ENCODE measurements at regions not wholly inside any gene's neighbourhood (a gene's known extent, or its start where the extent isn't known, plus 50 kb on each side); places are given as distances from the start of the nearest gene placed in this dataset.
"Not testable (repeated sequence)": the region's sequence is repeated elsewhere in the genome, so short reads cannot be mapped to it uniquely, and the experiment has no call there.

DNA sequence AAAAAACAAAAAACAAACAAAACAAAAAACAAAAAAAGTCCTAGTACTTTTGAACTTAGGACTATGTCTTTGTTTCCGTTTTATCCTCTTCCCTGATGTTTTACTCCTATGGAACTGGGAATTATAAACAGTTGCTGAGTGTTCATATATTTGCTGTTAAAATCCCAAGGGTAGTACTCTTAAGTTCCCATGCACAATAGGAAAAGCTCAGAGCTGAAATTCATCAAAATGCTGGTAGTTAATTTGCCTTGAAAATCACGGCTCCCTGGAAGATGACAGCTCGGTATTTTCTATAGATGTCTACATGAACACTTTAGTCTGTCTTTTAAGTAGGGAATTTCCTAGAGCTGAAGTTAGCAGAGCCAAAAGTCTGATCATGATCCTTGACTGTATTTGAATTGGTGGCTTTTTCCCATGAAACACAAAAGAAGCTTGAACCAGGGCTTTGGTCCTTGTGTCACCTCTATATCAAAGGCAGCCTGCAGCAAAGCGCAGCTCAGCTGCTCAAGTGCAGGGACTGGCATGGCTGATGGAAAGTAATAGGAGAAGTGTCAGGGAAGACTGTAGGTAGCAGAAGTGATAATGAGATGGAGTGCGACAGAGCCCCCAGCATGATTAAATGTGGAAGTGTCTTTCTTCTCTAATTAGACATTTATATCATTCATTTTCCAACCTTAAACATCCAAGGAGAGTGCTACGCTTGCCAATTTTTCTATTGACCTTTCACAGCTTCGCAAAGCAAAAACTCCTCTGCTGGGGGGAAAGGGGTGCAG lies 310.9 kb downstream of the TRIM36 start:
- intact Hi-C loops (cut with DNase I), result no loop called here
- ATAC-seq (ENCODE audit: poor library complexity), result no peak
- DNase-seq, result no peak

- DNase-seq (no peak), ATAC-seq (ENCODE audit: poor library complexity) (no peak)
- intact Hi-C loops (cut with DNase I), result no loop called here
Observed at GRCh38 chr5:114857941-114858551, 311.7 kb downstream of the TRIM36 start.

DNA sequence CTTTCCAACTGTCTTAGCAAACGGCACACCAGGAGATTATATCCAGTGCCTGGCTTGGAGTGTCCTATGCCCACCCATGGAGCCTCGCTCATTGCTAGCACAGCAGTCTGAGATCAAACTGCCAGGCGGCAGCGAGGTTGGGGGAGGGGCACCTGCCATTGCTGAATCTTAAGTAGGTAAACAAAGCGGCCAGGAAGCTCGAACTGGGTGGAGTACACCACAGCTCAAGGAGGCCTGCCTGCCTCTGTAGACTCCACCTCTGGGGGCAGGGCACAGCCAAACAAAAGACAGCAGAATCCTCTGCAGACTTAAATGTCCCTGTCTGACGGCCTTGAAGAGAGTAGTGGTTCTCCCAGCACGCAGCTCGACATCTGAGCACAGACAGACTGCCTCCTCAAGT lies 325.0 kb downstream of the TRIM36 start:
- intact Hi-C loops (cut with DNase I); ATAC-seq (ENCODE audit: poor library complexity); DNase-seq: not testable (repeated sequence)

DNA sequence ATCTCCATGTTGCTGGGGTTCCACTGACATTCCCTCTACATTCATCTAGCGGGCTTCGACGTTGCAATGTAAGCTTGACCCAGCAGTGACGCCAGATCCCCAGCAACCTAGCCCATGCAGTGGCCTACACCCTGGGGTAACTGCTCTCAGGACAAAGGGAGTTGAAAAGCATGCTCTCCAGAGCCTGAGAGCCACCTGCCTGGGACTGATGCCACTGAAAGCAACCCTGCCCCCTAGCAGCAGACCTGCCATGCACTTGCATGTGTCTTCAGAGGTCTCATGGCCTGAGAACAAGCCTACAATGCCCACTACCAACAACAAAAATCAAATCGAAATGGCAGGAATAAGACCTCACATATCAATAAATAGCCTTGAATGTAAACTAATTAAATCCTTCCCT lies 330.3 kb downstream of the TRIM36 start:
- DNase-seq (no peak), ATAC-seq (ENCODE audit: poor library complexity) (no peak)
- intact Hi-C loops (cut with DNase I), result no loop called here

DNA sequence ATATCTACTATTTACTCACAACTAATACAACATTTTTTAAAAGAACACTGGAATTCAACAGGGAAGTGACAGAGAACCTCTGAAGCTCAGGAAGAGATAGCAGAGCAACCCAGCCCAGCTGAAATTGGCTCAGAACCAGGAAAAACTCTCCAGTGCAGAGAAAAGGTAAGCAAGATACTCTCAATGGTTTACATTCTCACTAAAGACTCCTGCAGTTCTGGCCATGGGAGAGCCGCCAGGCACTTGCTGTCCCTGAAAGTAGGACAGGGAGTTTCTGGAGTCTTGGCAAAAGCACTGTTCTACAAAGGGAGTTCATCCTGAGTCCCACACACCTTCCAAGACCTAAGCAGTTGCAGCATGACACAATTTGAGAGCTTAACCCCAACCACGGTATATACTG lies 330.8 kb downstream of the TRIM36 start:
- no peak for ATAC-seq (ENCODE audit: poor library complexity)
- intact Hi-C loops (cut with DNase I), result no loop called here

DNA sequence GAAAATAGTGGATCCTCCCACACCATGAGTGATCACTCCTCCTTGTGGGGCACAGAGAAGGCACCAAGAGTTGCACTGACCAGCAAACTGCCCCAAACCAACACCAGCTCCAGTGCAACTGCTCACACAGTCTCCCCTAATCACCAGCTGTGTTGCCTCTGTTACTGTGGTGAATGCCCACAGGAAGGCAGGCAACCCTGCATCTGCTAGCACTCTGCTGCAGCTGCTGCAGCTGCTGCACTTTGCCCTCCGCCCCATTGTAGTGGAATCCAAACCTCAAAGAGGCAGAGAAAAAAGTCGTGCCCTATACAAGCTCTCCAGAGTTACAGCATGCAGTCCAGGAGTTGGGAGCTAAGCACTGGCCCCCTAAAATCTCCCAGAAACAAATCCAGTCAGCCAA lies 339.6 kb downstream of the TRIM36 start:
- ATAC-seq (ENCODE audit: poor library complexity) (no peak), DNase-seq (no peak)
- intact Hi-C loops (cut with DNase I), result no loop called here

More for the DNA sequence above, 330.8 kb downstream of the TRIM36 start:
- no peak for DNase-seq

DNA sequence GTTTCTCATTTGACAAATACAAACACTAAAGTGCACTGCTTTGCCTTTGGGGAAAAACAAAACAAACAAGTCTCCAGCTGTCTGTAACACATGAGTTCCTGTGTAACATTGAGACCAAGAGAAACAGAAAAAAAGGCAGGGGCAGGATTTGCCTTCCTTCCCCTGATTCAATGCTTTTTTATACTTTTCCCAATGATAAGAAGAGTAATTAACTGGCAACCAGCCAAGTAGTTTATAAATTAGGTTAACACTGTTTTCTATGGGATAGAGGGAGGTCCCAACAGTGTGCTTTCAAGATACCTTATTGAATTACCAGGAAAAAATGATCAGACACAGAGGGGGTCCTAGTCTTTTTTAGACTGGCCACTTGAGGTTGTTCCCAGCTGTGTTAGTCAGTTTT lies 346.8 kb downstream of the TRIM36 start:
- ATAC-seq (ENCODE audit: poor library complexity), result no peak
- intact Hi-C loops (cut with DNase I), result no loop called here

GRCh38 chr5:114822436-114822835 lies 347.3 kb downstream of the TRIM36 start:
- intact Hi-C loops (cut with DNase I), result no loop called here
- ATAC-seq (ENCODE audit: poor library complexity) (no peak), DNase-seq (no peak)

More for the DNA sequence above, 346.8 kb downstream of the TRIM36 start:
- no peak for DNase-seq

GRCh38 chr5:114790403-114790792 lies 379.3 kb downstream of the TRIM36 start:
- no peak for ATAC-seq (ENCODE audit: poor library complexity)

GRCh38 chr5:114789773-114790402 lies 379.8 kb downstream of the TRIM36 start:
- no peak for ATAC-seq (ENCODE audit: poor library complexity)
- DNase-seq, result no peak
- intact Hi-C loops (cut with DNase I), result loop anchor here (10.0 kb wide), 1 partner anchor 1175 kb away; no protein-coding TSS in a partner anchor

More at GRCh38 chr5:114790403-114790792, 379.3 kb downstream of the TRIM36 start:
- no peak for DNase-seq
- intact Hi-C loops (cut with DNase I), result loop anchor here (10.0 kb wide), 1 partner anchor 1176 kb away; no protein-coding TSS in a partner anchor

DNA sequence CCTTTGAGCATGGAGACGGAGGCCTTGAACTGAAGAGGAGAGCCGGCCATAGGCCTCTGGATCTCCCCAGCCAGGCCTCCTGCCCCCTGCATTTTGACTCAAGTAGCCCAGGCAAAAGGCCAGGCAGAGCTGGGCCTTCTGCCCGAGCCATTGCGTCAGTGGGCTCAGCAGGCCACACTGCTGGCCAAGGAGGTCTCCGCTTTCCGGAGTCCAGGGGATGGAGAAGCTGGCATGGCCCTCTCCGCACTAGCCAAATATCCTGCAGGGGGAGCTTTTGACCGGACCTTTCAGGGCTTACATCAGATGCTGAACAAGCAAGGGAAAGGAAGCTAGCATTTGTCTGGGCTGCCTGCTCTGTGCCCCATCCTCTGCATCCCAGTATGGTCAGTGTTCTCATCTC lies 386.8 kb downstream of the TRIM36 start:
- intact Hi-C loops (cut with DNase I), result no loop called here
- ATAC-seq (ENCODE audit: poor library complexity) (peak; percentile 92), DNase-seq (peak; percentile 85)

DNA sequence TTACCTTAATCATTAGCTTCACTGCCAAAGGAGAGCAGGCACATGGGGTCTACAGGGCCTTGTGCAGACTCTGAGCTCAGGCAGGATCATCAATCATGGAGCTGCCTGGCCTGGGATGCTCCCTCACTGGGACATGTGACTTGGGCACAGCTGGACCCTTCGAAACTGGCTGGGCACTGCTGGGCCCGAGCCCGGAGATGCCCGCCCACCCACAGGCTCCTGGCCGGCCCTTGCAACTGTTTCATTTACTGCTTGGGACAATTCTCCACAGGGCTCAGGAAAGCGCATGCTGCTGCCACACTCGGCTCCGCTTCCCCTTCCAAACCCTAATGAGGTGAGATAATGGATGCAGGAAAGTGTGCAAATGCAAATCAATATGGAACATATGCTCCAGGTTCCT lies 387.5 kb downstream of the TRIM36 start:
- intact Hi-C loops (cut with DNase I), result no loop called here
- ATAC-seq (ENCODE audit: poor library complexity), result no peak

DNA sequence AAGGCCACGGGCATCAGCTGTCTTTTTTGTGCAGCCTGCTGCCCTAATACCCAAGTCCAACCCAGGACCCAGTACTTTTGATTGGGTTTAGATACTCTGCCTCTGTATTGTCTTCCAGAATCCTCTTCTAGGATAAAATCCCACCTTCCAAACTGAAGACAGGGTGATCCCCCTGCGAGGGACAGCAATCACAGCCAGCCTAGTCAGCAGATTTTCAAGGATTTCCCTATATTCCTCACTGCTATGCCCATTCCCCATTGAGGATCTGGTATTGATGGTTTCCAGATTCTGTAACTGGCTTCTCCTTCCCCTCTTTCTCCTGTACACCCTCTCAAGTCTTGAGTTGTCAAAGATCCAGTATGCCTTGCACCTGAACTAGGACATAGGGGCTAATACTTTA lies 389.4 kb downstream of the TRIM36 start:
- ATAC-seq (ENCODE audit: poor library complexity) (no peak), DNase-seq (no peak)
- intact Hi-C loops (cut with DNase I), result no loop called here

More for the DNA sequence above, 387.5 kb downstream of the TRIM36 start:
- no peak for DNase-seq

DNA sequence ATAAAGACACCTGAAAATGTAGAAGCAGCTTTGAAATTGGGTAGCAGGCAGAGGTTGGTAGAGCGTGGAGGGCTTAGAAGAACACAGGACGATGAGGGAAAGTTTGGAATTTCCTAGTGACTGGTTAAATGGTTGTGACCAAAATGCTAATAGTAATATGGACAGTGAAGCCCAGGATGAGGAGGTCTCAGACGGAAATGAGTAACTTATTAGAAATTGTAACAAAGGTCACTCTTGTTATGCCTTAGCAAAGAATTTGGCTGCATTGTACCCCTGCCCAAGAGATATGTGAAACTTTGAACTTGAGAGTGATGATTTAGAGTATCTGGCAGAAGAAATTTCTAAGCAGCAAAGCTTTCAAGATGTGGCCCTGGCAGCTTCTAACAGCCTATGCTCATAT lies 382.5 kb downstream of the KCNN2 start:
- DNase-seq (no peak), ATAC-seq (ENCODE audit: poor library complexity) (no peak)
- intact Hi-C loops (cut with DNase I), result no loop called here

- intact Hi-C loops (cut with DNase I), result no loop called here
- DNase-seq (no peak), ATAC-seq (ENCODE audit: poor library complexity) (no peak)
Observed at GRCh38 chr5:114734238-114734637, 372.4 kb downstream of the KCNN2 start.

DNA sequence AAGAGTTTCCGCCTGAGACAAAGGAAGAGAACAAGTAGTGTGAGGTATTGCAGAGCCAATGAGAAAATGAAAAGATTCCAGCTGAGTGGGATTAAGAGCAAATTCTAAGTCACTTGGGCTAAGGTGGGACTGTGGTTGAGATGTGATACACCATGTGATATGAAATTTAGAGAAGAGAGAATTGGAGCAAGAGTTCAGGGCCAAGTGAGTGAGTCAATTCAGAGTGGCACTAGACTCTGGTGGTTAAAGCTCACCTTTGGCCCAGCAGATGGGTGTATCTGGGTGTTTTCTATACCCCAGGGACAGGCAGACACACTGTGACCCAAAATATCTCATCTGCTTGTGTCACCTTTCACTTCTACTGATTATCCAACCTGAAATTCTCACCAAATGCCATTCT lies 368.1 kb downstream of the KCNN2 start:
- intact Hi-C loops (cut with DNase I), result no loop called here
- no peak for ATAC-seq (ENCODE audit: poor library complexity)
- no peak for DNase-seq

- intact Hi-C loops (cut with DNase I), result no loop called here
Observed at GRCh38 chr5:114727358-114727757, 365.5 kb downstream of the KCNN2 start.

DNA sequence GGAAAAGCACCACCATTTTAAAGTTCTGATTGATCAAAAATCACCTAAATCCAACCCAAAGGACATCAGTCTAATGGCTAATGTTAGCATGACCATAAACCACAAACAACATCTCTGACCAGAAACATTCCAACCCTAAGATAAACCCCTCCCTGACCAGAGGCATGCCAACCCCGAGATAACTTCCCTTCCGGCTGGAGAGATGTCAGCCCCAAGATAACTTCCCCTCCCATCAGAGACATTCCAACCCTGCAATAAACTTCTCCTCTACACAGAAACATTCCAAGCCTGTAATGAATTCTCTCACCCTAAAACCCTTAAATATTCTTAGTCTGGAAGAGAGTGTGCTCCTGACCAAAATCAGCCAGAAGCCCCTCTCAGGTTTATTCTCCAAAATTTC lies 364.3 kb downstream of the KCNN2 start:
- no peak for ATAC-seq (ENCODE audit: poor library complexity)
- intact Hi-C loops (cut with DNase I), result no loop called here
- DNase-seq, result no peak

More at GRCh38 chr5:114727358-114727757, 365.5 kb downstream of the KCNN2 start:
- DNase-seq (no peak), ATAC-seq (ENCODE audit: poor library complexity) (no peak)

- intact Hi-C loops (cut with DNase I), result no loop called here
- no peak for DNase-seq
Observed at GRCh38 chr5:114719268-114719667, 357.4 kb downstream of the KCNN2 start.

GRCh38 chr5:114716955-114717354 lies 355.1 kb downstream of the KCNN2 start:
- DNase-seq, result no peak
- intact Hi-C loops (cut with DNase I), result no loop called here
- no peak for ATAC-seq (ENCODE audit: poor library complexity)

More at GRCh38 chr5:114719268-114719667, 357.4 kb downstream of the KCNN2 start:
- no peak for ATAC-seq (ENCODE audit: poor library complexity)
